ENCODE measurements at regions not wholly inside any gene's neighbourhood (a gene's known extent, or its start where the extent isn't known, plus 50 kb on each side); places are given as distances from the start of the nearest gene placed in this dataset.

DNA sequence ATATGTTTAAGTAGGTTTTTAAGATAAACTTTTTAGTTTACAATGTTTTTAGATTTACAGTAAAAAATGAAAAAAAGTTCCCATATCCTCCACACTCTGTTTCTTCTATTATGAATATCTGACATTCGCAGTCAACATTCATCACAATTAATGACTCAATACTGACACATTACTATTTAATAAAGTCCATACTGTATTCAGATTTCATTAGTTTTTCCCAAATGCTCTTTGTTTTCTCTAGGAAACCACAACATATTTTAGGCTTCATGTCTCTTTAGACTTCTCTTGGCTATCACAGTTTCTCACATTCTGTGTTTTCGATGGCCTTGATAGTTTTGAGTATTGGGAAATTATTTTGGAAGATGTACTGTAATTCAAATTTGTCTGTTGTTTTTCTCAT lies 399.8 kb downstream of the SLC6A15 start:
- no peak for TF ChIP-seq YY1 (IDR thresholded peaks at IDR 0.05; ENCODE audit: insufficient read depth, insufficient read length)
- TF ChIP-seq SUZ12 (IDR thresholded peaks at IDR 0.05; ENCODE audit: extremely low read depth, insufficient read depth, insufficient read length): no peak
